ENCODE measurements at regions not wholly inside any gene's neighbourhood (a gene's known extent, or its start where the extent isn't known, plus 50 kb on each side); places are given as distances from the start of the nearest gene placed in this dataset.

- DNase-seq (ENCODE audit: low spot score in 2 of 2) = peak; percentile 49 to 79
- Histone ChIP-seq H3K27me3 (ENCODE audit: low read depth) (peaks cover 37% of the 10 kb centered on the region), H3K4me3 (no peak overlapping the region), H3K9me3 (no peaks in the 10 kb centered on the region), H3K4me1 (no peaks in the 10 kb centered on the region), H3K36me3 (replicated peaks) (no peaks in the 10 kb centered on the region)
- in situ Hi-C loops (cut with MboI; ENCODE audit: low sequenced_read_pairs) = loop anchor here (5.0 to 25.0 kb wide), 4 partner anchors 200 to 832 kb away; no protein-coding TSS in a partner anchor
Measured at GRCh38 chr10:23994459-23995046, 214.4 kb upstream of the KIAA1217 start.

DNA sequence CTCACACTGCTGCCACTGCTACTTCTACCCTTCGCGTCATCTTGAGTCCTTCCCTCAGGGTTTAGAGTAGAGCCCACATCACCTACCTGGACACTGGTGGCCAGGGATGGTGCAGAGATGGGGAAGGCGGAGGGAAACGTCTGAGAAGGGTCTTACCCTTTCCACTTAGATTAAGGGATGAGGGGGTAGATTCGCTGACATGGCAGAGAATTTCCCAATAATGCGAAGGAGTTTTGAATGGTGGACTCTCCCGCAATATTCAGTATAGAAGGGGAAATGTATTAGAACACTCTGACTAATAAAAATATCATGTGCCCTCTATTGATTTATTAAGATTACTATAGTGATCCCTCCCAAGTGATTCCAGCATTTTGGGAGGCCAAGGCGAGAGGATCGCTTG is 209.5 kb upstream of the KIAA1217 start:
- DNase-seq (ENCODE audit: low spot score in 2 of 2) = no peak
- Histone ChIP-seq H3K36me3 (replicated peaks) (no peaks in the 10 kb centered on the region), H3K27me3 (ENCODE audit: low read depth) (peaks cover 23% of the 10 kb centered on the region), H3K4me3 (no peak overlapping the region), H3K4me1 (no peaks in the 10 kb centered on the region), H3K9me3 (no peaks in the 10 kb centered on the region)
- in situ Hi-C loops (cut with MboI; ENCODE audit: low sequenced_read_pairs) = loop anchor here (10.0 to 25.0 kb wide), 3 partner anchors 195 to 837 kb away; no protein-coding TSS in a partner anchor

- in situ Hi-C loops (cut with MboI; ENCODE audit: low sequenced_read_pairs) = no loop called here
- no peak for DNase-seq (ENCODE audit: low spot score in 2 of 2)
- no peaks in the 10 kb centered on the region for H3K4me1 ChIP-seq
- H3K27me3 ChIP-seq (ENCODE audit: low read depth) = peaks cover 21% of the 10 kb centered on the region
- H3K9me3 ChIP-seq = no peaks in the 10 kb centered on the region
- H3K36me3 ChIP-seq (replicated peaks) = no peaks in the 10 kb centered on the region
- no peak overlapping the region for H3K4me3 ChIP-seq
Measured at GRCh38 chr10:24000271-24000813, 208.6 kb upstream of the KIAA1217 start.

- no peak overlapping the region for H3K4me3 ChIP-seq
- H3K9me3 ChIP-seq = no peaks in the 10 kb centered on the region
- no peak for DNase-seq (ENCODE audit: low spot score in 2 of 2)
- 0 out of 2 replicates have a peak, but pooled peaks cover 4% of the 10 kb centered on the region for H3K4me1 ChIP-seq
- in situ Hi-C loops (cut with MboI; ENCODE audit: low sequenced_read_pairs) = no loop called here
- no peaks in the 10 kb centered on the region for H3K36me3 ChIP-seq (replicated peaks)
- H3K27me3 ChIP-seq (ENCODE audit: low read depth) = no peaks in the 10 kb centered on the region; the same call in 1 of the 2 replicates
Measured at GRCh38 chr10:24006741-24007140, 202.2 kb upstream of the KIAA1217 start.

DNA sequence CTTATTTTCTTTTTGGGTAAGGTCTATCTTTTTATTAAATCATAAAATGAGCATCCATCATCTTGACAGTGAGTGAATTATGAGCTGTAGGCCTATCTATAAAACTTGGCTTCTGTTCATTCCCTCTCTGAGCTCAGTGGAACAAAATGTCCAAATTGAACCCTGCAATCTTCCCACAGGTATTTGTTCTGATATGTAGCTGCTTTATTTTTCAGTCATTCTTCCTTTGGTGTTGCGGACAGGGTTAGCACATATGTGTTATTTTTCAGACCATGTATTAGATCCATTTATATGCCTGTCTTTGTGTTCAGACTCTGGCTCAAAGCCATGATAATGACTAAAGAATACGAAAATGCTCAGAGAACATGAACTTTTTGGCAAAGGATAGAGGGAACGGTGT is 201.6 kb upstream of the KIAA1217 start:
- H3K4me3 ChIP-seq = no peak overlapping the region
- in situ Hi-C loops (cut with MboI; ENCODE audit: low sequenced_read_pairs) = no loop called here
- no peak for DNase-seq (ENCODE audit: low spot score in 2 of 2)
- H3K36me3 ChIP-seq (replicated peaks) = no peaks in the 10 kb centered on the region
- H3K27me3 ChIP-seq (ENCODE audit: low read depth) = no peaks in the 10 kb centered on the region; the same call in 1 of the 2 replicates
- 0 out of 2 replicates have a peak, but pooled peaks cover 4% of the 10 kb centered on the region for H3K4me1 ChIP-seq
- H3K9me3 ChIP-seq = no peaks in the 10 kb centered on the region

DNA sequence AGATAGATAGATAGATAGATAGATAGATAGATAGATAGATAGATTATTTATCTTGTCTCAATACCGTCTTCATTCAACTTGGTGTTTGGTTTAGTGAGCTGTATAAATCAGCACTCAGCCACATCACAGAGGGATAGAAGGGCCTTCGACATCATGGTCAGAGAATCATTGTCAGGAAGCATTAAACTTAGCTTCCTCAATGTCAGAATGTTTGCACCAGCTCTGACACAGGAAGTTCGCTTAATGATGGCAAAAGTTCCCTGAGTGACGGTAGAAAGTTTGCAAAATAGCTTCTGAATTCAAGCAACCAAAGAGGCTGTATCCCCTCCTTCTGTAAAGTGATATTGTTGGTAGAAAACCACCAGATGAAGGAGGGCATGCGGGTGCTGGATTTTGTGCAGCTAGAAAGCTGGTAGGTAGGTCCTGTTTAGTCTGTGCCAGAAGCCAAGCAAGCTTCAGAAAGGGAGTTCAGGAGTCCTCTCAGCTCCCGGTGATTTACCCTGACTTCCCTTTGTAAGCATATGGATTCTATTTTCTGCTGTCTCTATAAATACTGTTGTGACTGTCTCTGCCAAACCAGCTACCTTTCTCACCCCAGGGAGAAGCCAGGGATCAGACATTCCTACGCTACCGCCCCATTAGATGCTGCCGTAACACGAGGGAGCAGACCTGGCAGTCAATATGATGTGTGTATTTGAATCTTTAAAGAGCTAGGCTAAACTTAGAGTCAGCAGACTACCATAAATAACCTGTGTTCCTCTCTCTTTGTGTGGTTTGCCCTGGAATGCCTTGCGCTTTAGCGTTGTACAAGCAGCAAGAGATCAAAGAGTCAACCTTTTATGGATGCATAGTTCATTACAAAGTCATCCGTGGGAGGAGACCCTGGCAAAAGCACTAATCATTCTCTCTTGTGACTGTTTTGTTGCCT is 200.5 kb upstream of the KIAA1217 start:
- DNase-seq (ENCODE audit: low spot score in 2 of 2) = peak; percentile 25 to 29
- H3K9me3 ChIP-seq = no peaks in the 10 kb centered on the region
- 0 out of 2 replicates have a peak, but pooled peaks cover 4% of the 10 kb centered on the region for H3K4me1 ChIP-seq
- in situ Hi-C loops (cut with MboI; ENCODE audit: low sequenced_read_pairs) = no loop called here
- H3K36me3 ChIP-seq (replicated peaks) = no peaks in the 10 kb centered on the region
- H3K4me3 ChIP-seq = no peak overlapping the region
- no peaks in the 10 kb centered on the region; the same call in 1 of the 2 replicates for H3K27me3 ChIP-seq (ENCODE audit: low read depth)

GRCh38 chr10:24009115-24009514 is 199.8 kb upstream of the KIAA1217 start:
- no peaks in the 10 kb centered on the region; the same call in 1 of the 2 replicates for H3K27me3 ChIP-seq (ENCODE audit: low read depth)
- in situ Hi-C loops (cut with MboI; ENCODE audit: low sequenced_read_pairs) = no loop called here
- DNase-seq (ENCODE audit: low spot score in 2 of 2) = no peak
- 0 out of 2 replicates have a peak, but pooled peaks cover 4% of the 10 kb centered on the region for H3K4me1 ChIP-seq
- H3K9me3 ChIP-seq = no peaks in the 10 kb centered on the region
- H3K36me3 ChIP-seq (replicated peaks) = no peaks in the 10 kb centered on the region
- no peak overlapping the region for H3K4me3 ChIP-seq

GRCh38 chr10:24009736-24010135 is 199.2 kb upstream of the KIAA1217 start:
- Histone ChIP-seq H3K4me3 (no peak overlapping the region), H3K36me3 (replicated peaks) (no peaks in the 10 kb centered on the region), H3K9me3 (no peaks in the 10 kb centered on the region), H3K4me1 (0 out of 2 replicates have a peak, but pooled peaks cover 4% of the 10 kb centered on the region), H3K27me3 (ENCODE audit: low read depth) (no peaks in the 10 kb centered on the region; the same call in 1 of the 2 replicates)
- no peak for DNase-seq (ENCODE audit: low spot score in 2 of 2)
- in situ Hi-C loops (cut with MboI; ENCODE audit: low sequenced_read_pairs) = no loop called here

DNA sequence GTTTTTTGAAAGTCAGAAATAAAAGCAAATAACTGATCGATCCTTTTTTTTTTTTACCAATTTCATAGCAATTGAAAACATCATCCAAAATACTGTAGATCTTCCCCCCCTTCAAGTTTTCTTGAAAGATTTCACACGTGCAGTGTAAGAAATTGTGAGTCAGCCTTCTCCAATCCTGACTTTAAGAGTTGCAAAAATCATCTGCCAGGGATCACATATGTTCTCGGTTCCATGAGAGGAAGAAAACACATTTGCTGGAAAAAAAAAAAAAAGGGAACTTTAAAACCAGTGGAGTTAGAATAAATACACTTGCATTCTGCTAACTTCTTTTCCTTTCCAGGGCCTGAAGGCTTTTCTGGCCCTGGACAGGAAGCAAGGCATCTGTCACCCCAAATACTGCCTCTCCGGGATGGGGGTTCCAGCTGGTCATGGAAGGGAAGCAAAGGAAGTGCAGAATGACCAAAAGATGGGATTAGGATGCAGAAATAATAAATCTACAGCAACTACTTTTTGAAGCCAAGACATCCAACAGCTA is 198.4 kb upstream of the KIAA1217 start:
- in situ Hi-C loops (cut with MboI; ENCODE audit: low sequenced_read_pairs) = no loop called here
- 0 out of 2 replicates have a peak, but pooled peaks cover 4% of the 10 kb centered on the region for H3K4me1 ChIP-seq
- H3K9me3 ChIP-seq = no peaks in the 10 kb centered on the region
- H3K4me3 ChIP-seq = no peak overlapping the region
- no peak for DNase-seq (ENCODE audit: low spot score in 2 of 2)
- no peaks in the 10 kb centered on the region for H3K36me3 ChIP-seq (replicated peaks)
- no peaks in the 10 kb centered on the region for H3K27me3 ChIP-seq (ENCODE audit: low read depth)

DNA sequence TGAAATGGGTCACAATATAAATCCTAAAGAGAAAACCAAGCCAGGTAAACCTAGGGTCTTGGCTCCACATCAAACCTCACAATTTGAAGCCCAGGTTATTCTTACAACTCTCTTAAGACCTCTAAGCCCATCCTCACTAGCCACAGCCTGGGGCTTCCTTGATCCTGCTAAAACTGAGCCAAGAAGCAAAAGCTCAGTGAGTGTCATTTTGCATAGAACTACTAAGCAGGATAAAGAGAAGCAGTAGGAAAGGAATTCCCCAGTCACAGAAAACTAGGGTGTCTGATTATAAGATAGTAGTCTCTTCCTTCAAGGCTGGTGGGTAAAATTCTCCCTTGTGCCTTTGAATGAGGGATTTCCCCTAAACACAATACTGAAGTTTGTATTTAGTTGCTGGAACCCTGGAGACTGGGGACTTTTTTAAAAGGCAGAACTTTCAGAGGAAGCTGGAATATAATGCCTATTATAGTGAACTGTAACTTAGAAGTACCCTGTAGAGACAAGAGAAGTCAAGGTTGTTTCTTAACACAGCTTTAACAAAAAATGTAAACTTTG is 196.6 kb upstream of the KIAA1217 start:
- H3K9me3 ChIP-seq = no peaks in the 10 kb centered on the region
- H3K27me3 ChIP-seq (ENCODE audit: low read depth) = no peaks in the 10 kb centered on the region
- no peak overlapping the region for H3K4me3 ChIP-seq
- no peaks in the 10 kb centered on the region for H3K36me3 ChIP-seq (replicated peaks)
- DNase-seq (ENCODE audit: low spot score in 2 of 2) = no peak
- in situ Hi-C loops (cut with MboI; ENCODE audit: low sequenced_read_pairs) = no loop called here
- H3K4me1 ChIP-seq = 0 out of 2 replicates have a peak, but pooled peaks cover 4% of the 10 kb centered on the region

GRCh38 chr10:24027107-24027506 is 181.8 kb upstream of the KIAA1217 start:
- Histone ChIP-seq H3K9me3 (no peaks in the 10 kb centered on the region), H3K4me3 (no peak overlapping the region), H3K27me3 (ENCODE audit: low read depth) (no peaks in the 10 kb centered on the region), H3K4me1 (no peaks in the 10 kb centered on the region), H3K36me3 (replicated peaks) (no peaks in the 10 kb centered on the region)
- in situ Hi-C loops (cut with MboI; ENCODE audit: low sequenced_read_pairs) = no loop called here
- no peak for DNase-seq (ENCODE audit: low spot score in 2 of 2)

DNA sequence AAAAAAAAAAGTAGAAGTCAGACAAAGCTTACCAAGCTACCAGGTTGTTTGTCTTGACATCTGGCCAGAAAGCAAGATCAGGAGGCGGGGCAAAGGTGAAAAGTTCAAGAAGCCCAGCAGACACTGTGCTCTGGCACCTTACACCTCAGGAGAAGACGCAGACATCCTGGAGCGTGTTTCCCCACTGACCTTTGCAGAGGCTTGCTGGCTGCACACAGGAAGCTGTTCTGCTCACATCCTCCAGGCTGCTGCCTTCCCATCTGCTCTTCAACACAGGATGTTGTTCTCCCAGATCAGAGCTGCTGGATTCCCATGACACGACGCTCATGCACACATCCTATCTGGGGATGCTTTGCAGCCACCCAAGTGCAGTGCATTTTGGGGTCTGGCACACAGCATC is 174.4 kb upstream of the KIAA1217 start:
- no peaks in the 10 kb centered on the region for H3K36me3 ChIP-seq (replicated peaks)
- H3K9me3 ChIP-seq = no peaks in the 10 kb centered on the region
- H3K4me3 ChIP-seq = no peak overlapping the region
- in situ Hi-C loops (cut with MboI; ENCODE audit: low sequenced_read_pairs) = no loop called here
- no peak for DNase-seq (ENCODE audit: low spot score in 2 of 2)
- H3K4me1 ChIP-seq = no peaks in the 10 kb centered on the region
- H3K27me3 ChIP-seq (ENCODE audit: low read depth) = no peaks in the 10 kb centered on the region

DNA sequence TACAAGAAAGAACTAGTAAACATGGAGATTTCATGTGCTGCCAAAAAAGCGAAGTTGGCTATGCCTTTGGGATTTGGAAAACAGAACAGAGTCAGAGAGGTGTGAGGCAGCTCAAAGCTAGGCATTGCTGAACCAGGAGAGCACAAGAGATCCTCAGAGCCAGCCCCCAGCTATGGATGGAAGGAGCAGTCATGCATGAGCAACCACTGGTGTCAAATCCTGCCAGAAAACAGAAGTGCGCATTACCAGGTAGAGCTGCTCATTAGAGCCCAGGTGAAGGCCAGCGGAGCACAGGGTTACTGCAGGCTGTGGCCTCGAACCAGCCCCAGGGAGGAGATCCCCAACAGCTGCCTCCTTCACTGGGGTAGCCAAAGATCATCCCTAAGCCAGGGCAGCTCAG is 173.2 kb upstream of the KIAA1217 start:
- no peak for DNase-seq (ENCODE audit: low spot score in 2 of 2)
- Histone ChIP-seq H3K4me1 (no peaks in the 10 kb centered on the region), H3K36me3 (replicated peaks) (no peaks in the 10 kb centered on the region), H3K27me3 (ENCODE audit: low read depth) (no peaks in the 10 kb centered on the region), H3K4me3 (no peak overlapping the region), H3K9me3 (no peaks in the 10 kb centered on the region)
- in situ Hi-C loops (cut with MboI; ENCODE audit: low sequenced_read_pairs) = no loop called here
